ENCODE measurements at regions not wholly inside any gene's neighbourhood (a gene's known extent, or its start where the extent isn't known, plus 50 kb on each side); places are given as distances from the start of the nearest gene placed in this dataset.

- Histone ChIP-seq H3K27ac (no peak overlapping the region), H3K4me3 (no peak overlapping the region), H3K27me3 (peaks cover 0 to 70% of the 10 kb centered on the region in 2 donors), H3K36me3 (no peaks in the 10 kb centered on the region), H3K4me1 (no peaks in the 10 kb centered on the region), H3K9me3 (peaks cover 0 to 4% of the 10 kb centered on the region in 2 donors)
- DNase-seq (ENCODE audit: low spot score in 2 of 2), result no peak
- TF ChIP-seq, protein P1, sequence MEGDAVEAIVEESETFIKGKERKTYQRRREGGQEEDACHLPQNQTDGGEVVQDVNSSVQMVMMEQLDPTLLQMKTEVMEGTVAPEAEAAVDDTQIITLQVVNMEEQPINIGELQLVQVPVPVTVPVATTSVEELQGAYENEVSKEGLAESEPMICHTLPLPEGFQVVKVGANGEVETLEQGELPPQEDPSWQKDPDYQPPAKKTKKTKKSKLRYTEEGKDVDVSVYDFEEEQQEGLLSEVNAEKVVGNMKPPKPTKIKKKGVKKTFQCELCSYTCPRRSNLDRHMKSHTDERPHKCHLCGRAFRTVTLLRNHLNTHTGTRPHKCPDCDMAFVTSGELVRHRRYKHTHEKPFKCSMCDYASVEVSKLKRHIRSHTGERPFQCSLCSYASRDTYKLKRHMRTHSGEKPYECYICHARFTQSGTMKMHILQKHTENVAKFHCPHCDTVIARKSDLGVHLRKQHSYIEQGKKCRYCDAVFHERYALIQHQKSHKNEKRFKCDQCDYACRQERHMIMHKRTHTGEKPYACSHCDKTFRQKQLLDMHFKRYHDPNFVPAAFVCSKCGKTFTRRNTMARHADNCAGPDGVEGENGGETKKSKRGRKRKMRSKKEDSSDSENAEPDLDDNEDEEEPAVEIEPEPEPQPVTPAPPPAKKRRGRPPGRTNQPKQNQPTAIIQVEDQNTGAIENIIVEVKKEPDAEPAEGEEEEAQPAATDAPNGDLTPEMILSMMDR (IDR thresholded peaks at IDR 0.05), result no peak
- intact Hi-C loops (cut with DNase I; ENCODE audit: low total_unique reads), result no loop called here
Observed at GRCh38 chrX:39480963-39481362, 616.8 kb downstream of the BCOR start.

DNA sequence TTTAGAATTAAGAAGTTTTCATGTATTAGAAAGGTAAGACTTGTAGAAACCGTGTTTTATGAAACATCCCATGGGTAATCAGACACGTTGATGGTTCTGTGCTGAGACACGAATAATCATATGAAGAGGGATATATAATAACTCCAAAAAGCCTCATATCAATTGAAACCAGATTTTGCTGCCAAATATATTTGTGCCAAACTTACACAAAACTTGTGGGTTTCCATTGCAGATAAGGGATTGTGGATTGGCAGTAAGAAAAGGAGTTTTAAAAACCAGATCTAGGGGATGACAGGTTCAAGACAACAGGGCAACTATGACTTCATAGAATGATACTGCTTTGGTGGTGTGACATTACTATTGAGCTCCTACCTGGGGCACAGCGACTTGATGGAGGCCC lies 616.1 kb downstream of the BCOR start:
- intact Hi-C loops (cut with DNase I; ENCODE audit: low total_unique reads), result no loop called here
- H3K27me3 ChIP-seq, result peaks cover 0 to 70% of the 10 kb centered on the region in 2 donors
- H3K27ac ChIP-seq, result no peak overlapping the region
- no peaks in the 10 kb centered on the region for H3K4me1 ChIP-seq
- TF ChIP-seq POLR2A (IDR thresholded peaks at IDR 0.05), result no peak
- H3K4me3 ChIP-seq, result no peak overlapping the region
- DNase-seq (ENCODE audit: low spot score in 2 of 2), result no peak
- no peaks in the 10 kb centered on the region for H3K36me3 ChIP-seq
- peaks cover 0 to 4% of the 10 kb centered on the region in 2 donors for H3K9me3 ChIP-seq

DNA sequence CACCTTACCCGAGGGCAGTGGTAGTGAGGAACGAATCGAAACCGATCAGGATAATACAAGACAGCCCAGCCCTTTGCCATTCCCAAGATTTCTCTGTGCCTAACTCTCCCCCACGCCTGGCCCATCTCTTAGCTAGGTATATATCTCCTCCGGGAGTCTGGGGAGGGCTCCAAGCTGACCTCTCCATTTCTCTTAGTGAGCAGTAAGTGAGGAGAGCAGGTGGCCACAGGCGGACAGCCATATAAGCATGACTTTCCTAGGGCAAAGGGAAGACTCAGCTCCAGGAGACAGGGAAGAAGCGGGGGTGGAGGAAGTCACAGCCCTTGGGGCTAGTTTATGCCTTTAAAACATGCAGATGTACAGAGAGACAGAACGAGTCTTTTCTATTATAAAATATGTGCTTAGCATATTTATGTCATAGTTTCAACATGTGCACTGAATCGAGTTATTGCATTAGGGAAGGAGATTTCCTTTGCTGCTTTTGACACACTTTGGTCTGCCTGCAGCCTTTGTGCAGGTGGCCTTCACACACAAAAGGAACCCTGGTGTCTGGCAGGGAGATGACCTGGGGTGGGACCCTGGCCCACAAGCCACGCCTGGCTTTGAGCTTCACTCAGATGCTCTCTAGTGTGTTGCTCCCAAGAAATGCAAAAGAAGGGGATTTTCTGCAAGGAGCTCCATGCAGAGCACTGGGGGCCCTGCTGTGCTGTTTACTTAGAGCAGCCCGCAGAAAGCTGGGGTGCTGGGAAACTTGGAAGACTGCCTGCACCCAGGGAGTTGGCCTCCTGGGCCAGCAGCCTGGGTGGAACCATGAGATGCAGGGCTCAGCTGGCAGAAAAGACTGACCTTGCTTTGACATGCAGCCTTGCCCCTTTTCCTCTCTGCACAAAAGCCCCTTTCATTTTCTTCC lies 613.3 kb downstream of the BCOR start:
- Histone ChIP-seq H3K27me3 (peaks cover 0 to 65% of the 10 kb centered on the region in 2 donors), H3K27ac (no peak overlapping the region), H3K9me3 (peaks cover 0 to 4% of the 10 kb centered on the region in 2 donors), H3K36me3 (no peaks in the 10 kb centered on the region), H3K4me3 (no peak overlapping the region), H3K4me1 (no peaks in the 10 kb centered on the region)
- no peak for DNase-seq (ENCODE audit: low spot score in 2 of 2)
- TF ChIP-seq POLR2AphosphoS5 (IDR thresholded peaks at IDR 0.05) (no peak), POLR2A (IDR thresholded peaks at IDR 0.05) (no peak)
- TF ChIP-seq, protein P1 (IDR thresholded peaks at IDR 0.05), result no peak
- intact Hi-C loops (cut with DNase I; ENCODE audit: low total_unique reads), result no loop called here

GRCh38 chrX:39487166-39487968 lies 610.4 kb downstream of the BCOR start:
- H3K27me3 ChIP-seq, result peaks cover 0 to 64% of the 10 kb centered on the region in 2 donors
- intact Hi-C loops (cut with DNase I; ENCODE audit: low total_unique reads), result no loop called here
- H3K4me3 ChIP-seq, result no peak overlapping the region
- TF ChIP-seq, protein P1 (IDR thresholded peaks at IDR 0.05), result no peak
- TF ChIP-seq POLR2AphosphoS5 (IDR thresholded peaks at IDR 0.05) (no peak), POLR2A (IDR thresholded peaks at IDR 0.05) (no peak)
- peaks cover 0 to 4% of the 10 kb centered on the region in 2 donors for H3K9me3 ChIP-seq
- no peak overlapping the region for H3K27ac ChIP-seq
- no peak for DNase-seq (ENCODE audit: low spot score in 2 of 2)
- H3K36me3 ChIP-seq, result no peaks in the 10 kb centered on the region
- H3K4me1 ChIP-seq, result no peaks in the 10 kb centered on the region

DNA sequence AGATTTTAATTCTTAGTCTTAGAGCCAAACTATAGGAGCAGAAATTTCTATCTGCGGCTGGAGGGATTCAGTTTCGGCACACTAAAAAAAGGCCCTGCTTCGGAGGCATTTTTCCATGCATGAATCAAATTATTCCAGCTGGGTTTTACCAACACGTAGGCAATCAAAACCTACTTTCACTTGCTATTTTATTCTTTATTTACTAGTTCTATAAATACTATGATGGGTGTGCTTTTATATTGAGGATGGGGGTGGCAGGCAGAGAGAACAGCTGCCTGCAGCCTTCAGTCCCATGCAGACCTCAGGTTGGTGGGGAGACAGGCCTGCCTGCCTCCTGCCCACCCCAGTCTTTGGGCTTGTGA lies 609.8 kb downstream of the BCOR start:
- DNase-seq (ENCODE audit: low spot score in 2 of 2), result no peak
- no peaks in the 10 kb centered on the region for H3K36me3 ChIP-seq
- H3K27ac ChIP-seq, result no peak overlapping the region
- no peaks in the 10 kb centered on the region for H3K4me1 ChIP-seq
- intact Hi-C loops (cut with DNase I; ENCODE audit: low total_unique reads), result no loop called here
- peaks cover 0 to 69% of the 10 kb centered on the region in 2 donors for H3K27me3 ChIP-seq
- no peak overlapping the region for H3K4me3 ChIP-seq
- H3K9me3 ChIP-seq, result peaks cover 0 to 3% of the 10 kb centered on the region in 2 donors
- TF ChIP-seq POLR2AphosphoS5 (IDR thresholded peaks at IDR 0.05), result no peak
- TF ChIP-seq POLR2A (IDR thresholded peaks at IDR 0.05), result no peak
- TF ChIP-seq, protein P1 (IDR thresholded peaks at IDR 0.05), result no peak
